K562 (cell line): ENCODE measurements at regions not wholly inside any gene's neighbourhood (a gene's known extent, or its start where the extent isn't known, plus 50 kb on each side); places are given as distances from the start of the nearest gene placed in this dataset.

Experiments used
- KLF16 ChIP-seq: IDR thresholded peaks from 2 replicates; pipeline ENCODE4 v1.6.1; 2016; ENCODE audit warnings: antibody characterized with exemption
- PML ChIP-seq: IDR thresholded peaks from 2 replicates; pipeline ENCODE4 v1.6.1; 2012; ENCODE audit warnings: low read length, inconsistent platforms
- TSC22D4 ChIP-seq: fragments of 450-650 bp; IDR thresholded peaks from 2 replicates; pipeline ENCODE4 v1.6.1; 2016; ENCODE audit warnings: missing genetic modification characterization, missing biosample characterization, control low read depth
- TF ChIP-seq, protein P1 (sequence below): IDR thresholded peaks from 2 replicates; pipeline ENCODE4 v1.6.1; 2014; ENCODE audit warnings: antibody characterized with exemption
- TF ChIP-seq, protein P2 (sequence below): fragments of 250-450 bp; sonication (Bioruptor Pico); IDR thresholded peaks from 2 replicates; pipeline ENCODE4 v1.4.0; 2020; ENCODE audit warnings: borderline replicate concordance
- TF ChIP-seq, protein P3 (sequence below), 2 experiments: fragments of 450-650 bp; IDR thresholded peaks; 2 replicates each; pipeline ENCODE4 v1.6.1; 2018; ENCODE audit warnings: mild to moderate bottlenecking in 2 of 2, low read depth in 1 of 2; ENCODE audit not compliant: partially characterized antibody in 2 of 2

DNA sequence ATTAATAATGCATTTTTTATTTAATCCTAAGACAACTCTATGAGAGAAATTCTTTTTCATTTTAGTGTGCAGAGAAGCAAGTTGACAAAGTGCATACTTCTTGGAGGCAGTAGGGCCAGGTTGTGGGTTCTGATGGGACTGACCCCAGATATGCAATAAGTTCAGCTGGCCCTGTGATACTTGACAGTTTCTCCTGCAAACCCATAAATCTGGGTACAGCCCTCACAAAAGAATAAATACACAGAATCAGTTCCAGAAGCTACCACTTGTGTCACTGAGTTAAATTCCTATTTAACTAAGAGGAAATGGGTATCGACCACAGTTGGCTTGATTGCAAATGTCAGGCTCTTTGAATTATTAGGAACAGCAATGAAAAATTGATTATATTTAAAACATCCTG lies 598.5 kb upstream of the API5 start (continued):
- TF ChIP-seq, protein P1, sequence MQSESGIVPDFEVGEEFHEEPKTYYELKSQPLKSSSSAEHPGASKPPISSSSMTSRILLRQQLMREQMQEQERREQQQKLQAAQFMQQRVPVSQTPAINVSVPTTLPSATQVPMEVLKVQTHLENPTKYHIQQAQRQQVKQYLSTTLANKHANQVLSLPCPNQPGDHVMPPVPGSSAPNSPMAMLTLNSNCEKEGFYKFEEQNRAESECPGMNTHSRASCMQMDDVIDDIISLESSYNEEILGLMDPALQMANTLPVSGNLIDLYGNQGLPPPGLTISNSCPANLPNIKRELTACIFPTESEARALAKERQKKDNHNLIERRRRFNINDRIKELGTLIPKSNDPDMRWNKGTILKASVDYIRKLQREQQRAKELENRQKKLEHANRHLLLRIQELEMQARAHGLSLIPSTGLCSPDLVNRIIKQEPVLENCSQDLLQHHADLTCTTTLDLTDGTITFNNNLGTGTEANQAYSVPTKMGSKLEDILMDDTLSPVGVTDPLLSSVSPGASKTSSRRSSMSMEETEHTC = no peak
- TF ChIP-seq KLF16 (no peak), PML (no peak), TSC22D4 (tag) (no peak)
- TF ChIP-seq, protein P2, sequence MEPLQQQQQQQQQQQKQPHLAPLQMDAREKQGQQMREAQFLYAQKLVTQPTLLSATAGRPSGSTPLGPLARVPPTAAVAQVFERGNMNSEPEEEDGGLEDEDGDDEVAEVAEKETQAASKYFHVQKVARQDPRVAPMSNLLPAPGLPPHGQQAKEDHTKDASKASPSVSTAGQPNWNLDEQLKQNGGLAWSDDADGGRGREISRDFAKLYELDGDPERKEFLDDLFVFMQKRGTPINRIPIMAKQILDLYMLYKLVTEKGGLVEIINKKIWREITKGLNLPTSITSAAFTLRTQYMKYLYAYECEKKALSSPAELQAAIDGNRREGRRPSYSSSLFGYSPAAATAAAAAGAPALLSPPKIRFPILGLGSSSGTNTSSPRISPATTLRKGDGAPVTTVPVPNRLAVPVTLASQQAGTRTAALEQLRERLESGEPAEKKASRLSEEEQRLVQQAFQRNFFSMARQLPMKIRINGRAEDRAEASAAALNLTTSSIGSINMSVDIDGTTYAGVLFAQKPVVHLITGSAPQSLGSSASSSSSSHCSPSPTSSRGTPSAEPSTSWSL (CRISPR knock-in tag) = no peak
- TF ChIP-seq, protein P3, sequence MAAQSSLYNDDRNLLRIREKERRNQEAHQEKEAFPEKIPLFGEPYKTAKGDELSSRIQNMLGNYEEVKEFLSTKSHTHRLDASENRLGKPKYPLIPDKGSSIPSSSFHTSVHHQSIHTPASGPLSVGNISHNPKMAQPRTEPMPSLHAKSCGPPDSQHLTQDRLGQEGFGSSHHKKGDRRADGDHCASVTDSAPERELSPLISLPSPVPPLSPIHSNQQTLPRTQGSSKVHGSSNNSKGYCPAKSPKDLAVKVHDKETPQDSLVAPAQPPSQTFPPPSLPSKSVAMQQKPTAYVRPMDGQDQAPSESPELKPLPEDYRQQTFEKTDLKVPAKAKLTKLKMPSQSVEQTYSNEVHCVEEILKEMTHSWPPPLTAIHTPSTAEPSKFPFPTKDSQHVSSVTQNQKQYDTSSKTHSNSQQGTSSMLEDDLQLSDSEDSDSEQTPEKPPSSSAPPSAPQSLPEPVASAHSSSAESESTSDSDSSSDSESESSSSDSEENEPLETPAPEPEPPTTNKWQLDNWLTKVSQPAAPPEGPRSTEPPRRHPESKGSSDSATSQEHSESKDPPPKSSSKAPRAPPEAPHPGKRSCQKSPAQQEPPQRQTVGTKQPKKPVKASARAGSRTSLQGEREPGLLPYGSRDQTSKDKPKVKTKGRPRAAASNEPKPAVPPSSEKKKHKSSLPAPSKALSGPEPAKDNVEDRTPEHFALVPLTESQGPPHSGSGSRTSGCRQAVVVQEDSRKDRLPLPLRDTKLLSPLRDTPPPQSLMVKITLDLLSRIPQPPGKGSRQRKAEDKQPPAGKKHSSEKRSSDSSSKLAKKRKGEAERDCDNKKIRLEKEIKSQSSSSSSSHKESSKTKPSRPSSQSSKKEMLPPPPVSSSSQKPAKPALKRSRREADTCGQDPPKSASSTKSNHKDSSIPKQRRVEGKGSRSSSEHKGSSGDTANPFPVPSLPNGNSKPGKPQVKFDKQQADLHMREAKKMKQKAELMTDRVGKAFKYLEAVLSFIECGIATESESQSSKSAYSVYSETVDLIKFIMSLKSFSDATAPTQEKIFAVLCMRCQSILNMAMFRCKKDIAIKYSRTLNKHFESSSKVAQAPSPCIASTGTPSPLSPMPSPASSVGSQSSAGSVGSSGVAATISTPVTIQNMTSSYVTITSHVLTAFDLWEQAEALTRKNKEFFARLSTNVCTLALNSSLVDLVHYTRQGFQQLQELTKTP (IDR thresholded peaks at IDR 0.05; ENCODE audit: low read depth in 1 of 2, partially characterized antibody in 2 of 2) = no peak
- TF ChIP-seq, all 486 proteins: peak for 0
